Endothelial cell of umbilical vein (primary cell): ENCODE measurements at regions not wholly inside any gene's neighbourhood (a gene's known extent, or its start where the extent isn't known, plus 50 kb on each side); places are given as distances from the start of the nearest gene placed in this dataset.

Experiments used
- BruUV-seq: library from RNA; stranded (reverse); fragments of 400-500 nt; replicated peaks from 2 replicates; lab custom pipeline; 2021; lab: Mats Ljungman, UMichigan
- CTCF ChIA-PET: fragments of 300-600, 350-600 bp; sonication (Branson Sonifier 250); formaldehyde crosslinking; loops from one replicate; lab custom pipeline; 2021; ENCODE audit warnings: antibody characterized with exemption, inconsistent platforms; lab: Charles Lee
- POLR2A ChIA-PET: fragments of 300-600, 350-600 bp; sonication (Branson Sonifier 250); formaldehyde crosslinking; loops from one replicate; lab custom pipeline; 2021; ENCODE audit warnings: antibody characterized with exemption, inconsistent platforms; lab: Charles Lee
- DNase-seq: peaks from one replicate; pipeline ENCODE4 v3.0.0-alpha.2; 2011; ENCODE audit warnings: low read depth, low spot score
- FAIRE-seq: peaks from 2 replicates; lab custom pipeline; 2011; peaks lifted over from hg19 to GRCh38; lab: Jason Lieb, UNC
- H2AFZ ChIP-seq: 2 replicates; pipeline ENCODE4 v1.6.0; 2012; ENCODE audit warnings: low read depth, low read length, control low read depth, inconsistent platforms
- H3K27ac ChIP-seq: 2 replicates; pipeline ENCODE4 v1.5.1; 2011; ENCODE audit warnings: low read depth, mild to moderate bottlenecking, control low read depth, low read length, moderate library complexity; ENCODE audit not compliant: insufficient read depth
- H3K27me3 ChIP-seq, 2 experiments: 2 replicates each; pipeline versions ENCODE4 v1.6.0 to v1.6.1; 2011; ENCODE audit warnings: low read length in 2 of 2, mixed read lengths in 1 of 2; ENCODE audit not compliant: control insufficient read depth in 2 of 2, insufficient read depth in 2 of 2
- H3K36me3 ChIP-seq, 2 experiments: 2 replicates in 1 of 2; 3 replicates in 1 of 2; pipeline ENCODE4 v1.5.1; 2011; ENCODE audit warnings: low read length in 2 of 2, mild to moderate bottlenecking in 1 of 2, moderate library complexity in 1 of 2; ENCODE audit not compliant: control insufficient read depth in 2 of 2, insufficient read depth in 2 of 2; ENCODE audit errors: extremely low read depth in 1 of 2
- H3K4me1 ChIP-seq: 3 replicates; pipeline ENCODE4 v1.5.1; 2011; ENCODE audit warnings: mild to moderate bottlenecking, low read length; ENCODE audit not compliant: control insufficient read depth, insufficient read depth; ENCODE audit errors: extremely low read depth
- H3K4me2 ChIP-seq: 2 replicates; pipeline ENCODE4 v1.6.1; 2011; ENCODE audit warnings: low read length, control low read depth, mixed read lengths; ENCODE audit not compliant: insufficient read depth
- H3K4me3 ChIP-seq, 3 experiments: fragments of 200-600 bp in 1 of 3; sonication (generic), shearing (Covaris generic) in 1 of 3; replicated peaks in 1 of 3; 2 replicates each; pipeline ENCODE4 v1.5.1; 2011 to 2016; ENCODE audit warnings: control low read depth in 3 of 3, low read length in 3 of 3, mild to moderate bottlenecking in 2 of 3, inconsistent platforms in 1 of 3, low read depth in 1 of 3, moderate library complexity in 1 of 3; ENCODE audit not compliant: insufficient read depth in 1 of 3
- H3K79me2 ChIP-seq: 2 replicates; pipeline ENCODE4 v1.6.0; 2012; ENCODE audit warnings: low read length, inconsistent platforms; ENCODE audit not compliant: control insufficient read depth, insufficient read depth
- H3K9ac ChIP-seq: replicated peaks from 2 replicates; pipeline ENCODE3; 2011; ENCODE audit warnings: low read length, control low read depth; ENCODE audit not compliant: insufficient read depth; ENCODE audit errors: extremely low read depth
- H3K9me1 ChIP-seq: replicated peaks from 3 replicates; pipeline ENCODE4 v1.6.0; 2011; ENCODE audit warnings: mild to moderate bottlenecking, low read length; ENCODE audit not compliant: control insufficient read depth, insufficient read depth; ENCODE audit errors: extremely low read depth
- H3K9me3 ChIP-seq: replicated peaks from 2 replicates; pipeline ENCODE4 v1.5.1; 2012; ENCODE audit warnings: low read length, inconsistent platforms; ENCODE audit not compliant: control insufficient read depth, insufficient read depth
- H4K20me1 ChIP-seq: replicated peaks from 2 replicates; pipeline ENCODE3; 2011; ENCODE audit warnings: mild to moderate bottlenecking, low read length; ENCODE audit not compliant: control insufficient read depth, insufficient read depth; ENCODE audit errors: extremely low read depth
- CTCF ChIP-seq, 2 donors: IDR thresholded peaks; 1 replicate in 1 of 2; 2 replicates in 1 of 2; pipeline ENCODE4 v1.5.1; 2011; ENCODE audit warnings: low read length in 2 of 2, mild to moderate bottlenecking in 2 of 2, moderate library complexity in 2 of 2, control low read depth in 1 of 2, inconsistent platforms in 1 of 2, low read depth in 1 of 2; ENCODE audit not compliant: insufficient read depth in 1 of 2; ENCODE audit errors: extremely low read depth in 1 of 2
- EZH2 ChIP-seq: IDR thresholded peaks from 2 replicates; pipeline ENCODE4 v1.6.1; 2012; ENCODE audit warnings: borderline replicate concordance, low read depth, mild to moderate bottlenecking, moderate library complexity, low read length, inconsistent platforms; ENCODE audit not compliant: severe bottlenecking
- FOS ChIP-seq: IDR thresholded peaks from 2 replicates; pipeline ENCODE4 v1.6.1; 2011; ENCODE audit warnings: mild to moderate bottlenecking, low read length, moderate library complexity, borderline replicate concordance; ENCODE audit not compliant: insufficient read depth
- GATA2 ChIP-seq: IDR thresholded peaks from 2 replicates; pipeline ENCODE4 v1.7.0; 2011; ENCODE audit warnings: low read depth, mild to moderate bottlenecking, moderate library complexity, mixed read lengths, low read length; ENCODE audit not compliant: insufficient read length, insufficient read depth
- JUN ChIP-seq: IDR thresholded peaks from 2 replicates; pipeline ENCODE4 v1.6.1; 2011; ENCODE audit warnings: borderline replicate concordance, low read depth; ENCODE audit not compliant: insufficient read length, insufficient read depth
- MAX ChIP-seq: IDR thresholded peaks from 2 replicates; pipeline ENCODE4 v1.6.1; 2011; ENCODE audit not compliant: insufficient read depth, insufficient read length
- MYC ChIP-seq: IDR thresholded peaks from one replicate; pipeline ENCODE4 v1.6.1; 2011; ENCODE audit warnings: mild to moderate bottlenecking, low read depth, low read length
- POLR2A ChIP-seq: IDR thresholded peaks from 2 replicates; pipeline ENCODE4 v1.6.1; 2012; ENCODE audit warnings: low read depth, mild to moderate bottlenecking, control low read depth, low read length
- POLR2AphosphoS5 ChIP-seq: IDR thresholded peaks from 2 replicates; pipeline ENCODE4 v1.6.1; 2012; ENCODE audit warnings: low read depth, mild to moderate bottlenecking, control low read depth, low read length, moderate library complexity; ENCODE audit not compliant: insufficient read depth
- dilution Hi-C: fragments of 300-500 bp; cut with MboI; formaldehyde crosslinking; loops from one replicate; pipeline ENCODE4 v1.15.0; 2019; ENCODE audit warnings: low sequenced_read_pairs; ENCODE audit not compliant: extremely low pct_ligation_motif_present
- intact Hi-C: fragments of 100-400 bp; cut with micrococcal nuclease; formaldehyde crosslinking; loops from one replicate; pipeline ENCODE4 v1.10.0; 2022

GRCh38 chr18:76136701-76137100 is 358.3 kb downstream of the ZNF516 start:
- dilution Hi-C loops: no loop called here
- Histone ChIP-seq H3K4me1 (no peaks in the 10 kb centered on the region), H4K20me1 (no peaks in the 10 kb centered on the region), H3K79me2 (no peaks in the 10 kb centered on the region), H3K36me3 (no peaks in the 10 kb centered on the region), H3K4me3 (no peak overlapping the region), H3K9me3 (peaks cover 2% of the 10 kb centered on the region), H3K9me1 (no peaks in the 10 kb centered on the region), H2AFZ (no peak overlapping the region), H3K27ac (no peak overlapping the region), H3K4me2 (no peak overlapping the region), H3K9ac (no peak overlapping the region), H3K27me3 (no peaks in the 10 kb centered on the region)
- ChIA-PET CTCF (no interaction called here), POLR2A (no interaction called here)
- intact Hi-C loops: no loop called here
- DNase-seq (no peak), FAIRE-seq (no peak)
- TF ChIP-seq MYC: no peak
- no TSS peak for BruUV-seq

GRCh38 chr18:76134628-76135027 is 360.4 kb downstream of the ZNF516 start:
- no peak overlapping the region for H2AFZ ChIP-seq
- no peak overlapping the region for H3K27ac ChIP-seq
- no peak overlapping the region for H3K4me3 ChIP-seq
- no peaks in the 10 kb centered on the region for H3K27me3 ChIP-seq
- H4K20me1 ChIP-seq: no peaks in the 10 kb centered on the region
- DNase-seq: no peak
- no peak for FAIRE-seq
- H3K9me3 ChIP-seq: peaks cover 2% of the 10 kb centered on the region
- H3K79me2 ChIP-seq: no peaks in the 10 kb centered on the region
- no peak overlapping the region for H3K4me2 ChIP-seq
- H3K36me3 ChIP-seq: no peaks in the 10 kb centered on the region
- intact Hi-C loops (no loop called here), dilution Hi-C loops (no loop called here)
- no TSS peak for BruUV-seq
- ChIA-PET POLR2A (no interaction called here), CTCF (no interaction called here)
- H3K9me1 ChIP-seq: no peaks in the 10 kb centered on the region
- no peaks in the 10 kb centered on the region for H3K4me1 ChIP-seq
- H3K9ac ChIP-seq: no peak overlapping the region
- TF ChIP-seq MYC: no peak
- TF ChIP-seq FOS: no peak
- no peak for TF ChIP-seq POLR2AphosphoS5
- TF ChIP-seq POLR2A: no peak
- TF ChIP-seq MAX: no peak
- TF ChIP-seq GATA2: no peak
- TF ChIP-seq JUN: no peak
- no peak for TF ChIP-seq EZH2
- TF ChIP-seq CTCF (IDR thresholded peaks at IDR 0.05; ENCODE audit: extremely low read depth in 1 of 2, insufficient read depth in 1 of 2, low read depth in 1 of 2, low read length in 2 of 2): no peak
